Esophagus (tissue), 2 donors: ENCODE measurements at regions not wholly inside any gene's neighbourhood (a gene's known extent, or its start where the extent isn't known, plus 50 kb on each side); places are given as distances from the start of the nearest gene placed in this dataset.

Source experiments
- H3K27ac ChIP-seq, 2 donors: one replicate each; pipeline ENCODE4 v1.5.1; 2013; ENCODE audit warnings: low read depth in 2 of 2, mild to moderate bottlenecking in 2 of 2, inconsistent platforms in 1 of 2, low read length in 1 of 2, moderate library complexity in 1 of 2
- H3K27me3 ChIP-seq, 2 donors: one replicate each; pipeline ENCODE4 v1.6.1; 2013; ENCODE audit warnings: low read length in 2 of 2, control low read depth in 1 of 2, mild to moderate bottlenecking in 1 of 2; ENCODE audit not compliant: insufficient read depth in 2 of 2, control insufficient read depth in 1 of 2
- H3K36me3 ChIP-seq, 2 donors: one replicate each; pipeline ENCODE4 v1.6.1; 2013; ENCODE audit warnings: low read length in 1 of 2; ENCODE audit not compliant: control insufficient read depth in 2 of 2, insufficient read depth in 2 of 2
- H3K4me1 ChIP-seq, 2 donors: one replicate each; pipeline ENCODE4 v1.6.1; 2013; ENCODE audit warnings: low read length in 1 of 2; ENCODE audit not compliant: control insufficient read depth in 2 of 2, insufficient read depth in 2 of 2
- H3K4me3 ChIP-seq, 2 donors: one replicate each; pipeline ENCODE4 v1.5.1; 2013; ENCODE audit warnings: low read length in 2 of 2, mild to moderate bottlenecking in 2 of 2, low read depth in 1 of 2, moderate library complexity in 1 of 2
- H3K9me3 ChIP-seq, 2 donors: one replicate each; pipeline ENCODE4 v1.6.1; 2013; ENCODE audit warnings: mild to moderate bottlenecking in 2 of 2, low read depth in 1 of 2, low read length in 1 of 2, moderate library complexity in 1 of 2; ENCODE audit not compliant: control insufficient read depth in 2 of 2, insufficient read depth in 1 of 2
- WGBS, 2 donors: extraction: QIAGEN DNeasy Blood & Tissue Kit; methylation state at CpG; one replicate each; pipeline ENCODE4 v1.1.7; 2013; 5-methylcytosine and 5-hydroxymethylcytosine counted together
- donor health status: healthy with polysubstance abuse.
- donor health status: Bipolar disorder and iron deficiency.

DNA sequence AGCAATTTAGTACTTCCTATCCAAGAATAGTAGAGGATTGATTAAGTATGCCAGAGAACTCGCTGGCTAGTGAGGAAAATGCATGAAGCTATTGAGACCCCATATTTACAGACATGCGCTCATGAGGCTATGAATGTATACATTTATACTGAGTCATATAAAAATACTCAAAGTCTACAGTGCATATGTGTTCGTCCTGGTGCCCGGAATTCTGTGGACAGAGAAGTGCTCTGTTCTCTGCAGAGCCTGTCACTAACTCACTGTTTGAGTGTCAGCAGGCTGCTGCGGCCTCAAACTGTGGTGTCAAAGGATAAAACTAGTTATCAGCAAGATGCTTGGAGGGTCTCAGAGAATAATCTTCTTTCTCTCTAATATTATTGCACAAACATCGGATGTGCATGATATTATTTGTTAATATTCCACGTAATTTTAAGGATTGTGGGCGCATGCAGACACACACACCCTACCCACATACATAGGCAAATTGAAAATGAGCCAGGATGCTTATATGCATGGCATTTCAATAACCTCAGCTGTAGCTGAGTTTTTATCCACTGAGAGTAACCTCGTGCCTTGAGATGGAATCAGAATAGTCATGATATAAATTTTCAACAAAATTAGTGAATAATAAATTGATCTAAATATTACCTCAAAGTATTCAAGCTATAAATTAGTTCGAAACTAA lies 50.0 kb upstream of the TSC22D2 start:
- Histone ChIP-seq H3K9me3 (no peaks in the 10 kb centered on the region), H3K27ac (no peak overlapping the region), H3K27me3 (no peaks in the 10 kb centered on the region), H3K4me3 (no peak overlapping the region), H3K36me3 (no peaks in the 10 kb centered on the region), H3K4me1 (no peaks in the 10 kb centered on the region)
- 85% methylated on average over 10 of the region's 10 CpGs for WGBS, 2 donors

DNA sequence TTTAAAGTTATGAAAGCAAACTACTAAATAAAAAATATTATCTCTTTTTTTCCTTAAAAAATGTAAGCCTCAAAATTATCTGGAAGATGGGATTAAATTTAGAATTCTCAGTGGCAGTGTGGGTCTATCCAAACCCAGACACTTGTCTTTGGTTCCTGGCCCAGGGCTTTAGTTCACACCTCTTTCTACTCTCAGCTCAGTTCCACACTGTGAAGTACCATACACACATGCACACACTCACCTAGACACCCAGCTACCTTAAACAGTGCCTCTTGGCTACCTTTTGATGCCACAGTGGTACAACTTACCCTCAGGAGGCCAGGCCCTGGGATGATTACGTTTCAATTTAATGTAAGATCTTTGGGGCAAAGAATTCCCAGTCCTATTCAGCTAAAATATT lies 51.0 kb upstream of the TSC22D2 start:
- Histone ChIP-seq H3K36me3 (no peaks in the 10 kb centered on the region), H3K4me3 (no peak overlapping the region), H3K4me1 (no peaks in the 10 kb centered on the region), H3K27me3 (no peaks in the 10 kb centered on the region), H3K27ac (no peak overlapping the region), H3K9me3 (no peaks in the 10 kb centered on the region)
- 76% methylated on average over 1 of the region's 1 CpG for WGBS, 2 donors

DNA sequence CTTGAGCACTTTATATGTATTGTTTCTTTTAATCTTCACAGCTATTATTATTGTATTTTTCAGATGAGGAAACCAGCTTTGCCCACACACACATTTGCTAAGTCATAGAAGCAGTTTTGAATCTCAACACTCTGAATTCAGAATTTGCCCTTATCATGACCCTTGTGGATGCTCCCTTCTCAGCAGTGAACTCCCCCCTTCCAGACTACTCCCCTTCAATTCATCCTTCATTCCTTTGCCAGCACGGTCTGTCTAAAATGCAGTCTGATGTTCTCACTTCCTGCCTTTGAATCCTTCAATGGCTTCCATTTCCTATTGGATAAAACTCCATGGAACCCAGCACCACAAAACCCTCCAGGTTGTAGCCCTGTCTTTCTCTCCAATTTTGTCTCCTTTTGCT lies 52.5 kb upstream of the TSC22D2 start:
- Histone ChIP-seq H3K9me3 (no peaks in the 10 kb centered on the region), H3K27me3 (no peaks in the 10 kb centered on the region), H3K4me1 (no peaks in the 10 kb centered on the region), H3K36me3 (no peaks in the 10 kb centered on the region), H3K4me3 (no peak overlapping the region), H3K27ac (no peak overlapping the region)
- WGBS, 2 donors: 63 to 78% methylated on average over 1 of the region's 1 CpG

DNA sequence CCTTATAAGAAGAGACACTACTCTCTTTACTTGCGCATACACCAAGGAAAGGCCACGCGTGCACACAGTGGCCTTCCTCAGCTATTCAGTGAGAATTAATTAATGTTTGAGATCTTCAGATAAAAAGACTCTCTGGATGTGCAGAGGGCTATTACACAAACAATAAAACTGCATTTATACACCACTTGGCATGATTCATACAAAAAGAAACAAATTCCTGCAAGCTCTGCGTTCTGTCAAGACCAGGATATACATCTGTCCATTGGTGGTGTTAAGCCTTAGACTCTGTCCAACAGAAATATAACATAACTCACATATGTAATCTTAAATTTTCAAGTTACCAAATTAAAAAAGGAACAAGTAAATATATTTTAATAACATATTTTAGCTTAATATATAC lies 55.2 kb upstream of the TSC22D2 start:
- WGBS, 2 donors: 82 to 93% methylated on average over 4 of the region's 4 CpGs
- H3K4me3 ChIP-seq: no peak overlapping the region
- no peaks in the 10 kb centered on the region for H3K36me3 ChIP-seq
- H3K27ac ChIP-seq: no peak overlapping the region
- no peaks in the 10 kb centered on the region for H3K27me3 ChIP-seq
- no peaks in the 10 kb centered on the region for H3K9me3 ChIP-seq
- H3K4me1 ChIP-seq: peaks cover 2 to 4% of the 10 kb centered on the region in 2 donors

DNA sequence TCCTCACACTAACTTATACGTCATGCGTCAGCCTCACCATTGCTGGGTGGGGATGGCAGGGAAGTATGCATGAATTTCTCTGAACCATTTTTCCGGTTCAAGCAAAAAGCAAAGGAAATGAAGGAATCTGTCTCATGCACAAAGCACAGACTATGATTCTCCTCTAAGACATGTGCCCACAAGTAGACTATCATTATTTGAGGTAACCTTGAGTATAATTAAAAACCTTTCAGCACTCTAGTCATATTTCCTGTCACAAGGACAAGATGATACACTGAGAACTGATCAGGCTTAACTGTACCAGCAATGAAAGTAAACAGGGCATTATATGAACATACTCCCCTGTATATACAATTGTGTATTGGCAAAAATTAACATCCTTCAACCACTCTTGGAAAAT lies 56.7 kb upstream of the TSC22D2 start:
- 84 to 88% methylated on average over 3 of the region's 3 CpGs for WGBS, 2 donors
- peaks cover 2 to 4% of the 10 kb centered on the region in 2 donors for H3K4me1 ChIP-seq
- H3K27ac ChIP-seq: peak overlapping the region; percentile 21 to 71
- H3K9me3 ChIP-seq: no peaks in the 10 kb centered on the region
- no peaks in the 10 kb centered on the region for H3K27me3 ChIP-seq
- no peaks in the 10 kb centered on the region for H3K36me3 ChIP-seq
- H3K4me3 ChIP-seq: no peak overlapping the region

DNA sequence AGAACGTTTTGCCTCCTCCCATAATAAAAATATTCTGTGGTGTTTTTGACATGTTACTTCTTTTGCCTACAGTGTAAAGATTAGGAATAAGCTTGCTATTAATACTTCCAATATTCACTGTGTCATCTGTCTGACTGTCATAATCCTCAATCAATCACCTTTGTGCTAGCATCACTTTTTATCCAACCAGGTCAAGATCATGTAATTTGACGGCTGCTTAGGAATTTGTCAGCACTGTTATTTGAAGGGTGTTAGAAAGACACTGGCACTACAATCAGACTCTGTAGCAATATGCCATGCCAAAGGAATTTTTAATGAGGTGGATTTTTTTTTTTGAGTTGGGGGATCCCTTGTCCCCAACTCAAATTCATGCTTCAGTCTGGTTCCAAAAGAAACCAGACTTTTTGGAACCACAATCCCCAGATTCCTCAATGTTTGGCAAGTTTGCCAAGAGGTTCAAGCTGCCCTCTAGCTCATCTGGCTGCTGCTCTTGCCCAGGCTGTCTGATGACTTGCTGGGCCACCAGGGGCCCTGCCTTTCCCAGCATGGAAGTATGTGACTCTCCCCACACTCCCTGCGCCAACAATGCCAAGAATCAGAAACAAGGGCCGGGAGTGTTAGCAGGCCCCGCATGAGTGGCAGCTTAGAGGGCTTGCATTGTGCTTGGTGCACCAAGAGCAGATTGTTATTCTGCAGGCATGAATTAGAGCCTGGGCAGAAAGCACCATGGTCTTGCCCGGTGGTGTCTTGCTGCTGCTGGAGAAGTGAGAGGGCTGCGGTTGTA lies 58.6 kb upstream of the TSC22D2 start:
- H3K27ac ChIP-seq: peak overlapping the region; percentile 7 to 14
- WGBS, 2 donors: 53 to 54% methylated on average over 7 of the region's 7 CpGs

DNA sequence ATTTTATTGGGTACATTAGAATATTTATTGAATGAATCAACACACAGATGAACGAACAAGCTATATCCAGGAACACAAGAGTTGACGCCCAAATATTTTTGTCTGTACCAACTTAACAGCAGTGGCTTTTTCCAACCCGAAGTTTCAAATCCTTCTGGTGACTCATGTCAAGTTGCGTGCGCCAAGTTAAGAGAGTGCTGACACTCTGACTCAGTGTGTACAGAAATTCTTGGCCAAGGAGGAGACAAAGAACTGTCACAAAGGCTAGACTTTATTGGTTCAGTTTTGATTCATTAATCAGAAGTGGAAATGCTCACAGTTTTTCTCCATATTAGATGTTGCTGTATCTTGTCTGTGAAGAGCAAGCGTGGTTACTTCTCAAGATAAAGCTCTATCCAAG lies 59.6 kb upstream of the TSC22D2 start:
- no peak overlapping the region for H3K4me3 ChIP-seq
- H3K4me1 ChIP-seq: peaks cover 2 to 4% of the 10 kb centered on the region in 2 donors
- no peaks in the 10 kb centered on the region for H3K27me3 ChIP-seq
- WGBS, 2 donors: 18 to 25% methylated on average over 6 of the region's 6 CpGs
- H3K27ac ChIP-seq: peak overlapping the region; percentile 68 to 71
- H3K36me3 ChIP-seq: no peaks in the 10 kb centered on the region
- H3K9me3 ChIP-seq: no peaks in the 10 kb centered on the region

More for the DNA sequence above, 58.6 kb upstream of the TSC22D2 start:
- no peak overlapping the region for H3K4me3 ChIP-seq
- H3K36me3 ChIP-seq: no peaks in the 10 kb centered on the region
- no peaks in the 10 kb centered on the region for H3K9me3 ChIP-seq
- H3K4me1 ChIP-seq: peaks cover 2 to 4% of the 10 kb centered on the region in 2 donors
- H3K27me3 ChIP-seq: no peaks in the 10 kb centered on the region

DNA sequence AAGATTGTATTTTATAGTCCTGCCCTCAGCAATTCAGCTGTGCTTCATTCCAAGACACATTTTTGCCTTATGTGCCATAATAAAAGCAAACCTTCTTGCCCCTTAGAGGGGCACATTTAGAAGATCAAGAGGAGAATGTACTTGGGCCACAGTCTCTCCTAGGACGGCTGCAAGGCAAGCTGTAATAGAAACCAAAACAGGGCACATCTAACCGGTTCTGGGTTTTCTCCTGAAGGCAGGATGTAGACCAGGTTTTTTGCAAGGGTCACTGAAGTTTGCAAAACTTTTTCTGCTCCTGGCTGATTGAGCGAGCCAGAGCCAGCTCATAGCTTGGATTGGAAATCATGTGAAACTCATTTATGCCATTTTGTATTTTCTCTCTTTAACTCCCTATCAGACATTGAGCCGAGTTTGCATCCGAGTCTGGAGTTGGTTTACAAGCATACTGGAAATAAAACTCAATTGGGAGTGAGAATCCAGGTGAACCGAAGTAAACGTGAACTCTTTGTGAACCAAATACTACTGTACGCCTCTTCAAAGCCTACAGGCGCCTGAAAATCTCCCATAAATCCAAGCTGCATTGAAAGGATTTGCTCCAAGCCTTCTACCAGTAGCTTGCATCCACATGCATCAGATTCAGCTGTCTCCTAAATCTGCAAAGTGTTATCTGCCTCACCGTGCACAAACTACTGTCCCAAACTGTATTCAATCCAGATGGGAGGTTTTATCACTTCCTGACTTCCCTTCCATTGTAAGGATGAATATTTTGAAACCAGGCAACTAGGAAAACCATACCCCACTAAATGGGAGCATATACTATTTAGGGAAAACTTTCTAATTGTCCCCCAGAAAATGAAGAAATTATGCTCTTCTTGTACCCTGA lies 60.9 kb upstream of the TSC22D2 start:
- H3K4me3 ChIP-seq: no peak overlapping the region
- H3K4me1 ChIP-seq: peaks cover 2 to 4% of the 10 kb centered on the region in 2 donors
- H3K27me3 ChIP-seq: no peaks in the 10 kb centered on the region
- H3K36me3 ChIP-seq: no peaks in the 10 kb centered on the region
- peak overlapping the region; percentile 52 to 80 for H3K27ac ChIP-seq
- H3K9me3 ChIP-seq: no peaks in the 10 kb centered on the region
- 49 to 57% methylated on average over 10 of the region's 10 CpGs for WGBS, 2 donors

DNA sequence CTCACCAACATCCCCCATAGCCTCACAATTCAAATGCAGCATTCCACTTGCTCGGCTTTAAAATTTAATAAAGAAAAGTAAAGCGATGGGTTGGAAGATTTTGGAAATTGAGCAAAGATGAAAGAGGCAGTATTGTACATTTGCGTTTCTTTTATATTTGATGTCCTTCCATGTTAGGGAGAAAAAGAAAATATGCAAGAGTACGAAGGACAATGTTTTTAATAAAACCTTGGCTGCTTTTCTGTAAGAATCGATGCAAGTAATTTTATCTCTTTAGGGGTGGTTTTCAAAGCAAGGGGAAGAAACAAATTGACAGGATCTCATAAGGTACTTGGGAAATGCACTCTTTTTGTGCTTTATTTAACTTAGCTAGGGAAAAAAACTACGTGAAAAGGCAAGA lies 61.8 kb upstream of the TSC22D2 start:
- Histone ChIP-seq H3K4me3 (no peak overlapping the region), H3K36me3 (no peaks in the 10 kb centered on the region), H3K27me3 (no peaks in the 10 kb centered on the region), H3K4me1 (peaks cover 2 to 4% of the 10 kb centered on the region in 2 donors), H3K27ac (no peak overlapping the region), H3K9me3 (no peaks in the 10 kb centered on the region)
- WGBS, 2 donors: 87 to 89% methylated on average over 6 of the region's 6 CpGs
